Lung (tissue), 11 donors: ENCODE measurements at regions not wholly inside any gene's neighbourhood (a gene's known extent, or its start where the extent isn't known, plus 50 kb on each side); places are given as distances from the start of the nearest gene placed in this dataset.
"Not testable (repeated sequence)": the region's sequence is repeated elsewhere in the genome, so short reads cannot be mapped to it uniquely, and the experiment has no call there.

Experiments used
- ATAC-seq: fragments of 200-7000 bp; cut with Tn5 transposase; one replicate; pipeline ENCODE4 v1.9.1; 2020; ENCODE audit warnings: moderate number of reproducible peaks; ENCODE audit not compliant: insufficient read depth, low FRiP score
- DNase-seq, 3 donors: peaks; one replicate each; pipeline ENCODE4 v3.0.0-alpha.2; 2013 to 2017
- H3K27ac ChIP-seq, 2 donors: one replicate each; pipeline ENCODE4 v1.5.1; 2013; ENCODE audit warnings: mild to moderate bottlenecking in 2 of 2, moderate library complexity in 2 of 2, control low read depth in 1 of 2, inconsistent platforms in 1 of 2, low read depth in 1 of 2, low read length in 1 of 2
- H3K27me3 ChIP-seq, 3 donors: one replicate each; pipeline ENCODE4 v1.5.1; 2013; ENCODE audit warnings: low read length in 2 of 3; ENCODE audit not compliant: control insufficient read depth in 3 of 3, insufficient read depth in 3 of 3
- H3K36me3 ChIP-seq, 4 donors: one replicate each; pipeline ENCODE4 v1.5.1; 2013; ENCODE audit warnings: low read length in 4 of 4, mild to moderate bottlenecking in 1 of 4, moderate library complexity in 1 of 4; ENCODE audit not compliant: control insufficient read depth in 4 of 4, insufficient read depth in 4 of 4
- H3K4me1 ChIP-seq, 5 donors: one replicate each; pipeline ENCODE4 v1.5.1; 2013; ENCODE audit warnings: low read length in 5 of 5, mild to moderate bottlenecking in 2 of 5, moderate library complexity in 1 of 5; ENCODE audit not compliant: control insufficient read depth in 5 of 5, insufficient read depth in 5 of 5
- H3K4me3 ChIP-seq: one replicate; pipeline ENCODE4 v1.5.1; 2013; ENCODE audit warnings: mild to moderate bottlenecking, control low read depth, moderate library complexity
- H3K9ac ChIP-seq, 2 donors: one replicate each; pipeline ENCODE4 v1.5.1; 2013; ENCODE audit warnings: low read length in 2 of 2, control low read depth in 1 of 2; ENCODE audit not compliant: insufficient read depth in 1 of 2
- H3K9me3 ChIP-seq, 4 donors: one replicate each; pipeline ENCODE4 v1.5.1; 2013; ENCODE audit warnings: low read length in 3 of 4, mild to moderate bottlenecking in 1 of 4, moderate library complexity in 1 of 4; ENCODE audit not compliant: control insufficient read depth in 4 of 4, insufficient read depth in 3 of 4
- CTCF ChIP-seq: IDR thresholded peaks from 2 replicates; pipeline ENCODE4 v1.5.1; 2012; ENCODE audit warnings: mild to moderate bottlenecking; ENCODE audit errors: control extremely low read depth, extremely low read depth
- WGBS, 2 donors: extraction: QIAGEN DNeasy Blood & Tissue Kit; methylation state at CpG; one replicate each; pipeline ENCODE4 v1.1.7; 2013; 5-methylcytosine and 5-hydroxymethylcytosine counted together
- donor health status: control.
- donor health status: control.
- donor health status: Bipolar disorder and iron deficiency.
- donor health status: healthy.
- donor health status: DM: yes; HTN: yes; CAD: no.

GRCh38 chr3:160052385-160053047, 63.9 kb downstream of the IL12A start:
- Histone ChIP-seq H3K27ac (no peak overlapping the region), H3K36me3 (no peaks in the 10 kb centered on the region), H3K27me3 (no peaks in the 10 kb centered on the region), H3K9ac (no peak overlapping the region), H3K4me1 (no peaks in the 10 kb centered on the region), H3K4me3 (no peak overlapping the region), H3K9me3 (no peaks in the 10 kb centered on the region)
- DNase-seq (peak in 1 of 3 donors; percentile 44), ATAC-seq (no peak)
- 69 to 79% methylated on average over 7 of the region's 7 CpGs for WGBS, 2 donors
- no peak for TF ChIP-seq CTCF

- 68 to 78% methylated on average over 4 of the region's 4 CpGs for WGBS, 2 donors
- Histone ChIP-seq H3K4me1 (no peaks in the 10 kb centered on the region), H3K9ac (no peak overlapping the region), H3K4me3 (no peak overlapping the region), H3K27ac (no peak overlapping the region), H3K27me3 (no peaks in the 10 kb centered on the region), H3K36me3 (no peaks in the 10 kb centered on the region), H3K9me3 (no peaks in the 10 kb centered on the region)
- no peak for TF ChIP-seq CTCF
- ATAC-seq = no peak
- no peak for DNase-seq
Observed at GRCh38 chr3:160053048-160053391, 64.4 kb downstream of the IL12A start.

GRCh38 chr3:160054862-160055261, 66.2 kb downstream of the IL12A start:
- not testable (repeated sequence) for H3K9ac ChIP-seq, H3K27ac ChIP-seq, DNase-seq, H3K27me3 ChIP-seq, H3K4me1 ChIP-seq, H3K36me3 ChIP-seq, ATAC-seq, H3K9me3 ChIP-seq, H3K4me3 ChIP-seq
- 81 to 87% methylated on average over 4 of the region's 4 CpGs for WGBS, 2 donors

GRCh38 chr3:160055659-160056058, 67.0 kb downstream of the IL12A start:
- Histone ChIP-seq H3K4me1 (no peaks in the 10 kb centered on the region), H3K9me3 (no peaks in the 10 kb centered on the region), H3K9ac (no peak overlapping the region), H3K36me3 (no peaks in the 10 kb centered on the region), H3K27ac (no peak overlapping the region), H3K4me3 (no peak overlapping the region), H3K27me3 (no peaks in the 10 kb centered on the region)
- TF ChIP-seq CTCF = no peak
- ATAC-seq (no peak), DNase-seq (no peak)
- 95 to 97% methylated on average over 3 of the region's 3 CpGs for WGBS, 2 donors
